CD8-positive, alpha-beta memory T cell (primary cell): ENCODE measurements at regions not wholly inside any gene's neighbourhood (a gene's known extent, or its start where the extent isn't known, plus 50 kb on each side); places are given as distances from the start of the nearest gene placed in this dataset.

Experiments used
- CTCF ChIA-PET: fragments of 350-600 bp; sonication (Branson Sonifier 250); formaldehyde crosslinking; loops from one replicate; lab custom pipeline; 2021; ENCODE audit warnings: antibody characterized with exemption; lab: Charles Lee
- POLR2A ChIA-PET: fragments of 350-600 bp; sonication (Branson Sonifier 250); formaldehyde crosslinking; loops from one replicate; lab custom pipeline; 2021; ENCODE audit warnings: antibody characterized with exemption; lab: Charles Lee
- DNase-seq, 5 donors: peaks; one replicate each; pipeline versions ENCODE4 v3.0.0 to v3.0.0-alpha.2; 2020 to 2022; ENCODE audit warnings: mixed read lengths in 1 of 5
- H3K27ac ChIP-seq: one replicate; pipeline ENCODE4 v1.7.0; 2013; ENCODE audit warnings: low read depth, mild to moderate bottlenecking, low read length, moderate library complexity
- H3K27me3 ChIP-seq: 2 replicates; pipeline ENCODE4 v1.7.0; 2013; ENCODE audit warnings: low read length, mild to moderate bottlenecking; ENCODE audit not compliant: insufficient read depth, poor library complexity, severe bottlenecking
- H3K36me3 ChIP-seq: 2 replicates; pipeline ENCODE4 v1.7.0; 2013; ENCODE audit warnings: mild to moderate bottlenecking, low read length, moderate library complexity; ENCODE audit not compliant: insufficient read depth
- H3K4me1 ChIP-seq: 2 replicates; pipeline ENCODE4 v1.7.0; 2013; ENCODE audit warnings: mild to moderate bottlenecking, low read length, moderate library complexity; ENCODE audit not compliant: insufficient read depth
- H3K4me3 ChIP-seq: 2 replicates; pipeline ENCODE4 v1.7.0; 2013; ENCODE audit warnings: mild to moderate bottlenecking, low read length
- H3K9me3 ChIP-seq: 2 replicates; pipeline ENCODE4 v1.7.0; 2013; ENCODE audit warnings: mild to moderate bottlenecking, low read length
- H3K27ac Mint-ChIP-seq, 8 donors: one replicate each; pipeline ENCODE4 v1.8.0; 2020 to 2021; ENCODE audit warnings: mixed read lengths in 8 of 8, mild to moderate bottlenecking in 6 of 8, inconsistent platforms in 3 of 8, moderate library complexity in 3 of 8
- H3K27me3 Mint-ChIP-seq, 2 donors: one replicate each; pipeline ENCODE4 v1.8.0; 2020 to 2021; ENCODE audit warnings: mixed read lengths in 2 of 2, mild to moderate bottlenecking in 1 of 2, moderate library complexity in 1 of 2
- H3K36me3 Mint-ChIP-seq, 3 donors: one replicate each; pipeline ENCODE4 v1.8.0; 2020 to 2021; ENCODE audit warnings: mixed read lengths in 3 of 3, inconsistent platforms in 1 of 3, mild to moderate bottlenecking in 1 of 3
- H3K4me1 Mint-ChIP-seq, 3 donors: one replicate each; pipeline ENCODE4 v1.8.0; 2020 to 2021; ENCODE audit warnings: mixed read lengths in 3 of 3, inconsistent platforms in 1 of 3, mild to moderate bottlenecking in 1 of 3
- H3K4me3 Mint-ChIP-seq, 7 donors: one replicate each; pipeline ENCODE4 v1.8.0; 2020 to 2021; ENCODE audit warnings: mixed read lengths in 7 of 7, mild to moderate bottlenecking in 6 of 7, moderate library complexity in 4 of 7, inconsistent platforms in 2 of 7
- H3K9me3 Mint-ChIP-seq, 5 donors: one replicate each; pipeline ENCODE4 v1.8.0; 2020 to 2022; ENCODE audit warnings: mixed read lengths in 5 of 5, mild to moderate bottlenecking in 3 of 5, moderate library complexity in 2 of 5, inconsistent platforms in 1 of 5

- peaks cover 0 to 2% of the 10 kb centered on the region in 2 donors for H3K27me3 Mint-ChIP-seq
- H3K27ac ChIP-seq, result no peak overlapping the region
- ChIA-PET CTCF (no interaction called here), POLR2A (interaction anchor here (0.7 kb wide), 1 partner anchor 65 kb away, joined by 4 read pairs; no protein-coding TSS in a partner anchor)
- DNase-seq, result no peak
- H3K4me1 Mint-ChIP-seq, result peaks cover 4 to 8% (median 5%) of the 10 kb centered on the region in 3 donors
- no peaks in the 10 kb centered on the region for H3K9me3 ChIP-seq
- H3K4me1 ChIP-seq, result peaks cover 7% of the 10 kb centered on the region
- no peaks in the 10 kb centered on the region for H3K36me3 ChIP-seq
- no peaks in the 10 kb centered on the region for H3K27me3 ChIP-seq
- H3K4me3 ChIP-seq, result no peak overlapping the region
- peak overlapping the region in 1 of 8 donors; percentile 14 for H3K27ac Mint-ChIP-seq
- H3K9me3 Mint-ChIP-seq, result no peaks in the 10 kb centered on the region
- peaks cover 0 to 1% (median 0%) of the 10 kb centered on the region in 3 donors for H3K36me3 Mint-ChIP-seq
- H3K4me3 Mint-ChIP-seq, result no peak overlapping the region
Measured at GRCh38 chrX:38891641-38892413, 90.6 kb downstream of the MID1IP1 start.

- H3K4me3 ChIP-seq, result no peak overlapping the region
- H3K9me3 ChIP-seq, result no peaks in the 10 kb centered on the region
- no peaks in the 10 kb centered on the region for H3K27me3 ChIP-seq
- peaks cover 7% of the 10 kb centered on the region for H3K4me1 ChIP-seq
- Mint-ChIP-seq H3K27me3 (peaks cover 0 to 2% of the 10 kb centered on the region in 2 donors), H3K4me1 (peaks cover 4 to 8% (median 5%) of the 10 kb centered on the region in 3 donors), H3K27ac (no peak overlapping the region), H3K36me3 (peaks cover 0 to 1% (median 0%) of the 10 kb centered on the region in 3 donors), H3K9me3 (no peaks in the 10 kb centered on the region), H3K4me3 (no peak overlapping the region)
- H3K36me3 ChIP-seq, result no peaks in the 10 kb centered on the region
- POLR2A ChIA-PET, result no interaction called here
- DNase-seq, result no peak
- H3K27ac ChIP-seq, result no peak overlapping the region
- CTCF ChIA-PET, result no interaction called here
Measured at GRCh38 chrX:38893441-38893840, 92.2 kb downstream of the MID1IP1 start.

- H3K9me3 Mint-ChIP-seq, result peaks cover 0 to 2% (median 0%) of the 10 kb centered on the region in 5 donors
- no peak overlapping the region for H3K4me3 ChIP-seq
- POLR2A ChIA-PET, result no interaction called here
- no peaks in the 10 kb centered on the region for H3K27me3 Mint-ChIP-seq
- peaks cover 0 to 1% (median 0%) of the 10 kb centered on the region in 3 donors for H3K36me3 Mint-ChIP-seq
- peak overlapping the region in 1 of 8 donors; percentile 47 for H3K27ac Mint-ChIP-seq
- no peaks in the 10 kb centered on the region for H3K27me3 ChIP-seq
- H3K4me1 Mint-ChIP-seq, result peaks cover 4 to 8% (median 5%) of the 10 kb centered on the region in 3 donors
- H3K4me3 Mint-ChIP-seq, result no peak overlapping the region
- H3K4me1 ChIP-seq, result peaks cover 7% of the 10 kb centered on the region
- H3K36me3 ChIP-seq, result no peaks in the 10 kb centered on the region
- no peak overlapping the region for H3K27ac ChIP-seq
- no peak for DNase-seq
- H3K9me3 ChIP-seq, result no peaks in the 10 kb centered on the region
- CTCF ChIA-PET, result interaction anchor here (1.2 kb wide), 1 partner anchor 9 kb away, joined by 3 read pairs; no protein-coding TSS in a partner anchor
Measured at GRCh38 chrX:38895775-38896174, 94.5 kb downstream of the MID1IP1 start.

DNA sequence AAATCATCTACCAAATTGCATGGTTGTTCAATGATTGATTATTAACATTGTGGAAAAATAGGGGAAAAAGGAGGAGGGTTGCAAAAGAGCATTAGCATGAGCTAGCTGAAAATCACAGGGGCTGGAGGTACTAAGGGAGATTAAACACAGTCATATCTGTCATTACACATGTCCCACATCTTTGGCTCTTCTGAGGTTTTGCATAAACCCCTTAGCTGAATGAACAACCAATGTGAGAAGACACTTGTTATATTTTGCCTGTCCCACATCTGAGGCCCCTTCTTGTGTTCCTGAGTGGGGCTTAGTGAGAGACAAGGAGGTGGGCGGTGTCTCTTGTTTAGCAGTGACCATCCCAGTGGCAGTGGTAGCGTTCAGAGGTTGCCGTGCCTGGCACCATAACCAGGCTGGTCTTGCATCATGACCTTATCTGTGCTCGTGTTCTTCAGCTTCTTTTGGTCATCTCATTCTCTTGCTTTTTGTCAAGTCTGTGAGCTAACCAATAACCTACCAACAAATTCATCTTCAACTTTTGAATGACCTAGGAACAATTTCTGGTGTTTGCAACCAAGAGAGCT lies 95.6 kb downstream of the MID1IP1 start:
- Mint-ChIP-seq H3K9me3 (peaks cover 0 to 2% (median 0%) of the 10 kb centered on the region in 5 donors), H3K27me3 (no peaks in the 10 kb centered on the region), H3K4me1 (peaks cover 1 to 4% (median 2%) of the 10 kb centered on the region in 3 donors), H3K27ac (no peak overlapping the region), H3K4me3 (no peak overlapping the region), H3K36me3 (peaks cover 0 to 1% (median 0%) of the 10 kb centered on the region in 3 donors)
- CTCF ChIA-PET, result no interaction called here
- no peak for DNase-seq
- H3K27ac ChIP-seq, result no peak overlapping the region
- H3K27me3 ChIP-seq, result no peaks in the 10 kb centered on the region
- no peaks in the 10 kb centered on the region for H3K9me3 ChIP-seq
- H3K4me3 ChIP-seq, result no peak overlapping the region
- peaks cover 3% of the 10 kb centered on the region for H3K4me1 ChIP-seq
- no peaks in the 10 kb centered on the region for H3K36me3 ChIP-seq
- POLR2A ChIA-PET, result no interaction called here

- H3K36me3 Mint-ChIP-seq, result no peaks in the 10 kb centered on the region
- no peak overlapping the region for H3K4me3 Mint-ChIP-seq
- POLR2A ChIA-PET, result no interaction called here
- DNase-seq, result no peak
- H3K36me3 ChIP-seq, result no peaks in the 10 kb centered on the region
- peaks cover 0 to 3% (median 2%) of the 10 kb centered on the region in 3 donors for H3K4me1 Mint-ChIP-seq
- H3K27me3 Mint-ChIP-seq, result no peaks in the 10 kb centered on the region
- no peaks in the 10 kb centered on the region for H3K9me3 ChIP-seq
- no peaks in the 10 kb centered on the region for H3K27me3 ChIP-seq
- H3K4me1 ChIP-seq, result no peaks in the 10 kb centered on the region
- peaks cover 0 to 2% (median 0%) of the 10 kb centered on the region in 5 donors for H3K9me3 Mint-ChIP-seq
- H3K27ac Mint-ChIP-seq, result no peak overlapping the region
- CTCF ChIA-PET, result no interaction called here
- H3K27ac ChIP-seq, result no peak overlapping the region
- no peak overlapping the region for H3K4me3 ChIP-seq
Measured at GRCh38 chrX:38898261-38898660, 97.0 kb downstream of the MID1IP1 start.

DNA sequence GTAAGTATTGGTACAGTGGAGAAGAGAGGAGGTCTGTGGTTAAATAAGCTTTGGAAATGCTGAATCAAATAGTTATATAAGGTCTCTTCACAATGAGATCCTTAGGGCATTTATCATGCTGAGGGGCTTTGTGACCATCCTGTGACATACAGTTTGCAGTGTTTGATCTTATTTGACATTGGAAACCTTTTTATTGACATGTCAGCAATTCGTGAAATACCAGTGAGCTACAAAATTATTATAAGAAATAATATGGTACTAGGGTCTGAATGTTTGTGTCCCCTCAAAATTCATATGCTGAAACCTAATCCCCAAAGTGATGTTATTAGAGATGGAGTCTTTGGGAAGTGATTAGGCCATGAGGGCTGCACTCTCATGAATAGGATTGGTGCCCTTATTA lies 98.4 kb downstream of the MID1IP1 start:
- no peaks in the 10 kb centered on the region for H3K36me3 ChIP-seq
- H3K9me3 ChIP-seq, result no peaks in the 10 kb centered on the region
- ChIA-PET POLR2A (no interaction called here), CTCF (no interaction called here)
- DNase-seq, result no peak
- H3K4me3 ChIP-seq, result no peak overlapping the region
- H3K27me3 ChIP-seq, result no peaks in the 10 kb centered on the region
- Mint-ChIP-seq H3K4me1 (peaks cover 0 to 3% (median 2%) of the 10 kb centered on the region in 3 donors), H3K9me3 (peaks cover 0 to 2% (median 0%) of the 10 kb centered on the region in 5 donors), H3K27ac (no peak overlapping the region), H3K36me3 (no peaks in the 10 kb centered on the region), H3K4me3 (no peak overlapping the region), H3K27me3 (no peaks in the 10 kb centered on the region)
- no peaks in the 10 kb centered on the region for H3K4me1 ChIP-seq
- H3K27ac ChIP-seq, result no peak overlapping the region

DNA sequence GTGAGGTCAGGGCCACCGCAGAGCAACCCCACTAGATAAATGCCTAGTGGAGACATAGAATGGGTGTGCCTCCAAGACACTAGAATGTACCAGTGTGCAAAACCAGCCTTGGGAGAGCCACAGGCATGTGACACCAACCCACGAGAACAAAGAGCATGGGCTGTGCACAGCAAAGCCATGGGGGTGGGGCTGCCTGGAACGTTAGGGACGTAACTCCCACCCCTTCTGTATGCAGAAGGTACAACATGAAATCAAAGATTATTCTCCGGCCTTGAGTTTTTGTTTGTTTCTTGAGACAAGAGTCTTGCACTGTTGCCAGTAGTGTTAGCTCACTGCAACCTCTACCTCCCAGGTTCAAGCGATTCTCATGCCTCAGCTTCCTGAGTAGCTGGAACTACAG lies 99.5 kb downstream of the MID1IP1 start:
- Histone ChIP-seq H3K9me3 (no peaks in the 10 kb centered on the region), H3K36me3 (no peaks in the 10 kb centered on the region), H3K4me1 (no peaks in the 10 kb centered on the region), H3K27me3 (no peaks in the 10 kb centered on the region), H3K4me3 (no peak overlapping the region), H3K27ac (no peak overlapping the region)
- peaks cover 0 to 1% of the 10 kb centered on the region in 2 donors for H3K27me3 Mint-ChIP-seq
- H3K9me3 Mint-ChIP-seq, result peaks cover 0 to 2% (median 0%) of the 10 kb centered on the region in 5 donors
- no peaks in the 10 kb centered on the region for H3K36me3 Mint-ChIP-seq
- CTCF ChIA-PET, result no interaction called here
- DNase-seq, result no peak
- H3K27ac Mint-ChIP-seq, result no peak overlapping the region
- POLR2A ChIA-PET, result no interaction called here
- peaks cover 2 to 3% (median 2%) of the 10 kb centered on the region in 3 donors for H3K4me1 Mint-ChIP-seq
- no peak overlapping the region for H3K4me3 Mint-ChIP-seq

GRCh38 chrX:38902972-38903492 lies 101.8 kb downstream of the MID1IP1 start:
- H3K27ac Mint-ChIP-seq, result no peak overlapping the region
- no peaks in the 10 kb centered on the region for H3K36me3 Mint-ChIP-seq
- ChIA-PET POLR2A (no interaction called here), CTCF (interaction anchor here (0.6 kb wide), 1 partner anchor 9 kb away, joined by 3 read pairs; no protein-coding TSS in a partner anchor)
- H3K9me3 ChIP-seq, result no peaks in the 10 kb centered on the region
- no peak overlapping the region for H3K4me3 Mint-ChIP-seq
- H3K27ac ChIP-seq, result no peak overlapping the region
- no peaks in the 10 kb centered on the region for H3K36me3 ChIP-seq
- H3K4me1 Mint-ChIP-seq, result peaks cover 9 to 13% (median 12%) of the 10 kb centered on the region in 3 donors
- no peak for DNase-seq
- no peaks in the 10 kb centered on the region for H3K4me1 ChIP-seq
- H3K4me3 ChIP-seq, result no peak overlapping the region
- H3K27me3 Mint-ChIP-seq, result peaks cover 0 to 6% of the 10 kb centered on the region in 2 donors
- no peaks in the 10 kb centered on the region for H3K27me3 ChIP-seq
- peaks cover 0 to 2% (median 0%) of the 10 kb centered on the region in 5 donors for H3K9me3 Mint-ChIP-seq
